Astrocyte (in vitro differentiated cells and primary cell): ENCODE measurements at regions not wholly inside any gene's neighbourhood (a gene's known extent, or its start where the extent isn't known, plus 50 kb on each side); places are given as distances from the start of the nearest gene placed in this dataset.

Experiments
- DNase-seq: peaks from one replicate; pipeline ENCODE4 v3.0.0-alpha.2; 2010; ENCODE audit warnings: low read depth
- FAIRE-seq: peaks from 2 replicates; lab custom pipeline; 2011; peaks lifted over from hg19 to GRCh38; lab: Jason Lieb, UNC
- H2AFZ ChIP-seq: 2 replicates; pipeline ENCODE4 v1.6.0; 2012; ENCODE audit warnings: low read depth, low read length, inconsistent platforms
- H3K27ac ChIP-seq: 2 replicates; pipeline ENCODE4 v1.5.1; 2011; ENCODE audit warnings: low read depth, low read length, inconsistent platforms
- H3K27me3 ChIP-seq: 2 replicates; pipeline ENCODE4 v1.6.0; 2011; ENCODE audit warnings: low read length, inconsistent platforms; ENCODE audit not compliant: insufficient read depth
- H3K36me3 ChIP-seq: 2 replicates; pipeline ENCODE4 v1.5.1; 2011; ENCODE audit warnings: low read length, inconsistent platforms; ENCODE audit not compliant: insufficient read depth
- H3K4me1 ChIP-seq: 2 replicates; pipeline ENCODE4 v1.5.1; 2011; ENCODE audit warnings: low read length, inconsistent platforms; ENCODE audit not compliant: insufficient read depth
- H3K4me2 ChIP-seq: 2 replicates; pipeline ENCODE4 v1.6.0; 2012; ENCODE audit warnings: low read length, inconsistent platforms
- H3K4me3 ChIP-seq: 2 replicates; pipeline ENCODE4 v1.5.1; 2011; ENCODE audit warnings: low read depth, mild to moderate bottlenecking, low read length, inconsistent platforms; ENCODE audit not compliant: insufficient read depth
- H3K79me2 ChIP-seq: 2 replicates; pipeline ENCODE4 v1.6.0; 2012; ENCODE audit warnings: mild to moderate bottlenecking, low read length, inconsistent platforms; ENCODE audit not compliant: insufficient read depth
- H3K9ac ChIP-seq: 2 replicates; pipeline ENCODE4 v1.6.0; 2012; ENCODE audit warnings: mild to moderate bottlenecking, low read length, inconsistent platforms
- H3K9me3 ChIP-seq: 2 replicates; pipeline ENCODE4 v1.5.1; 2012; ENCODE audit warnings: low read depth, mild to moderate bottlenecking, low read length, inconsistent platforms; ENCODE audit not compliant: insufficient read depth
- H4K20me1 ChIP-seq: 2 replicates; pipeline ENCODE4 v1.6.0; 2012; ENCODE audit warnings: low read length, inconsistent platforms; ENCODE audit not compliant: insufficient read depth
- H3K27ac Mint-ChIP-seq: one replicate; pipeline ENCODE4 v1.8.0; 2021; ENCODE audit warnings: mild to moderate bottlenecking, mixed read lengths; ENCODE audit not compliant: unreplicated experiment
- H3K27me3 Mint-ChIP-seq: one replicate; pipeline ENCODE4 v1.8.0; 2021; ENCODE audit warnings: low read depth, mixed read lengths; ENCODE audit not compliant: unreplicated experiment
- H3K36me3 Mint-ChIP-seq: one replicate; pipeline ENCODE4 v1.8.0; 2021; ENCODE audit warnings: low read depth, mixed read lengths; ENCODE audit not compliant: unreplicated experiment
- H3K4me1 Mint-ChIP-seq: one replicate; pipeline ENCODE4 v1.8.0; 2021; ENCODE audit warnings: low read depth, mixed read lengths; ENCODE audit not compliant: unreplicated experiment
- H3K4me3 Mint-ChIP-seq: one replicate; pipeline ENCODE4 v1.8.0; 2021; ENCODE audit warnings: mild to moderate bottlenecking, moderate library complexity, mixed read lengths; ENCODE audit not compliant: unreplicated experiment
- H3K9me3 Mint-ChIP-seq: one replicate; pipeline ENCODE4 v1.8.0; 2021; ENCODE audit warnings: mild to moderate bottlenecking, mixed read lengths; ENCODE audit not compliant: unreplicated experiment
- EZH2 ChIP-seq: IDR thresholded peaks from 2 replicates; pipeline ENCODE4 v1.6.1; 2012; ENCODE audit warnings: mild to moderate bottlenecking, low read length, inconsistent platforms; ENCODE audit not compliant: insufficient read depth
- TF ChIP-seq, protein P1 (sequence below): IDR thresholded peaks from 2 replicates; pipeline ENCODE4 v1.5.1; 2011; ENCODE audit warnings: low read depth, mild to moderate bottlenecking, inconsistent platforms, low read length, moderate library complexity; ENCODE audit not compliant: insufficient read depth

DNA sequence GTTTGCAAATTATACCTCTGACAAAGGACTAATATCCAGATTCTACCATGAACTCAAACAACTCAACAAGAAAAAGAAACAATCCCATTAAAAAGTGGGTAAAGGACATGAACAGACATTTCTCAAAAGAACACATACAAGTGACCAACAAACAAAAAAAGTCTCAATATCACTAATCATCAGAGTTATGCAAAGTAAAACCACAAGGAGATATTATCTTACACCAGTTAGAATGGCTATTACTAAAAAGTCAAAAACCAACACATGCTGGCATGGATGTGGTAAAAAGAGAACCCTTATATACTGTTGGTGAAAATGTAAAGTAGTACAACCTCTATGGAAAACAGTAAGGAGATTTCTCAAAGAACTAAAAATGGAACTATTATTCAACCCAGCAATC, 234.4 kb downstream of the NKX6-1 start:
- no peaks in the 10 kb centered on the region for H4K20me1 ChIP-seq
- TF ChIP-seq, protein P1, sequence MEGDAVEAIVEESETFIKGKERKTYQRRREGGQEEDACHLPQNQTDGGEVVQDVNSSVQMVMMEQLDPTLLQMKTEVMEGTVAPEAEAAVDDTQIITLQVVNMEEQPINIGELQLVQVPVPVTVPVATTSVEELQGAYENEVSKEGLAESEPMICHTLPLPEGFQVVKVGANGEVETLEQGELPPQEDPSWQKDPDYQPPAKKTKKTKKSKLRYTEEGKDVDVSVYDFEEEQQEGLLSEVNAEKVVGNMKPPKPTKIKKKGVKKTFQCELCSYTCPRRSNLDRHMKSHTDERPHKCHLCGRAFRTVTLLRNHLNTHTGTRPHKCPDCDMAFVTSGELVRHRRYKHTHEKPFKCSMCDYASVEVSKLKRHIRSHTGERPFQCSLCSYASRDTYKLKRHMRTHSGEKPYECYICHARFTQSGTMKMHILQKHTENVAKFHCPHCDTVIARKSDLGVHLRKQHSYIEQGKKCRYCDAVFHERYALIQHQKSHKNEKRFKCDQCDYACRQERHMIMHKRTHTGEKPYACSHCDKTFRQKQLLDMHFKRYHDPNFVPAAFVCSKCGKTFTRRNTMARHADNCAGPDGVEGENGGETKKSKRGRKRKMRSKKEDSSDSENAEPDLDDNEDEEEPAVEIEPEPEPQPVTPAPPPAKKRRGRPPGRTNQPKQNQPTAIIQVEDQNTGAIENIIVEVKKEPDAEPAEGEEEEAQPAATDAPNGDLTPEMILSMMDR: no peak
- TF ChIP-seq EZH2: no peak
- no peaks in the 10 kb centered on the region for H3K9me3 ChIP-seq
- H3K27me3 ChIP-seq: no peaks in the 10 kb centered on the region
- FAIRE-seq (no peak), DNase-seq (no peak)
- H3K4me2 ChIP-seq: no peak overlapping the region
- H2AFZ ChIP-seq: no peak overlapping the region
- H3K27me3 Mint-ChIP-seq: no peaks in the 10 kb centered on the region
- no peak overlapping the region for H3K9ac ChIP-seq
- H3K4me3 Mint-ChIP-seq: no peak overlapping the region
- H3K9me3 Mint-ChIP-seq: peaks cover 11% of the 10 kb centered on the region
- no peaks in the 10 kb centered on the region for H3K4me1 ChIP-seq
- no peaks in the 10 kb centered on the region for H3K36me3 Mint-ChIP-seq
- no peak overlapping the region for H3K4me3 ChIP-seq
- H3K27ac ChIP-seq: no peak overlapping the region
- H3K79me2 ChIP-seq: no peaks in the 10 kb centered on the region
- no peaks in the 10 kb centered on the region for H3K36me3 ChIP-seq
- no peaks in the 10 kb centered on the region for H3K4me1 Mint-ChIP-seq
- no peak overlapping the region for H3K27ac Mint-ChIP-seq

DNA sequence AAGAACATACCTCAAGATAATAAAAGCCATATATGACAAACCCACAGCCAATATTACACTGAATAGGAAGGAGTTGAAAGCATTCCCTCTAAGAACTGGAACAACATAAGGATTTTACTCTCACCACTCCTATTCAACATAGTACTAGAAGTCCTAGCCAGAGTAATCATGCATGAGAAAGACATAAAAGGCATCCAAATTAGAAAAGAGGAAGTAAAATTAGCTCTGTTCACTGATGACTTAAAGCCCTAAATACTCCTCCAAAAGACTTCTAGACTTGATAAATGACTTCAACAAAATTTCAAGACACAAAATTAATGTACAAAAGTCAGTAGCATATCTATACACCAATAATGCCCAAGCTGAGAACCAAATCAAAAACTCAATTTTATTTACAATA, 235.7 kb downstream of the NKX6-1 start:
- DNase-seq (no peak), FAIRE-seq (no peak)
- no peaks in the 10 kb centered on the region for H3K36me3 ChIP-seq
- Mint-ChIP-seq H3K4me3 (no peak overlapping the region), H3K4me1 (no peaks in the 10 kb centered on the region), H3K36me3 (no peaks in the 10 kb centered on the region), H3K27me3 (no peaks in the 10 kb centered on the region), H3K9me3 (peaks cover 16% of the 10 kb centered on the region), H3K27ac (no peak overlapping the region)
- no peaks in the 10 kb centered on the region for H3K79me2 ChIP-seq
- H3K27ac ChIP-seq: no peak overlapping the region
- no peaks in the 10 kb centered on the region for H3K27me3 ChIP-seq
- no peaks in the 10 kb centered on the region for H3K4me1 ChIP-seq
- no peaks in the 10 kb centered on the region for H4K20me1 ChIP-seq
- no peak overlapping the region for H3K9ac ChIP-seq
- H2AFZ ChIP-seq: no peak overlapping the region
- H3K9me3 ChIP-seq: no peaks in the 10 kb centered on the region
- no peak for TF ChIP-seq EZH2
- TF ChIP-seq, protein P1: no peak
- no peak overlapping the region for H3K4me2 ChIP-seq
- no peak overlapping the region for H3K4me3 ChIP-seq

DNA sequence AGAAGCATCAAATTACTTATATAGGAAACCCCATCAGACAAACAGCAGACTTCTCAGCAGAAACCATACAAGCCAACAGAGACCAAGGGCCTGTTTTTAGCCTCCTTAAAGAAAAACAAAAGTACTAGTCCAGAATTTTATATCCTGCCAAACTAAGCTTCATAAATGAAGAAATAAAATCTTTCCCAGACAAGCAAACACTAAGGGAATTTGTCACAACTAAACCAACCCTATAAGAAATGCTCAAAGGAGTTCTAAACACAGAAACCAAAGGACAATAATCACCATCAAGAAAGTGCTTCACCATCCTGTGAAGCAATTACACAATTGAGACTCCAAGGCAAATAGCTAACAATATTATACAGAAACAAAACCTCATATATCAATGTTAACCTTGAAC, 238.6 kb downstream of the NKX6-1 start:
- H4K20me1 ChIP-seq: no peaks in the 10 kb centered on the region
- no peaks in the 10 kb centered on the region for H3K4me1 Mint-ChIP-seq
- no peaks in the 10 kb centered on the region for H3K36me3 ChIP-seq
- H3K27me3 ChIP-seq: no peaks in the 10 kb centered on the region
- DNase-seq (no peak), FAIRE-seq (no peak)
- H3K36me3 Mint-ChIP-seq: no peaks in the 10 kb centered on the region
- H3K9me3 Mint-ChIP-seq: peaks cover 13% of the 10 kb centered on the region
- no peak overlapping the region for H3K4me3 ChIP-seq
- no peaks in the 10 kb centered on the region for H3K79me2 ChIP-seq
- no peak overlapping the region for H3K27ac Mint-ChIP-seq
- H2AFZ ChIP-seq: no peak overlapping the region
- no peak overlapping the region for H3K9ac ChIP-seq
- H3K9me3 ChIP-seq: no peaks in the 10 kb centered on the region
- no peak for TF ChIP-seq EZH2
- H3K27me3 Mint-ChIP-seq: no peaks in the 10 kb centered on the region
- no peak overlapping the region for H3K27ac ChIP-seq
- H3K4me3 Mint-ChIP-seq: no peak overlapping the region
- H3K4me1 ChIP-seq: no peaks in the 10 kb centered on the region
- H3K4me2 ChIP-seq: no peak overlapping the region
